Stimulated activated CD8-positive, alpha-beta memory T cell treated with anti-CD3 and anti-CD28 coated beads, Interleukin-15, amount 100 ng/mL, for 48 hours (primary cell): ENCODE measurements at regions not wholly inside any gene's neighbourhood (a gene's known extent, or its start where the extent isn't known, plus 50 kb on each side); places are given as distances from the start of the nearest gene placed in this dataset.

Experiments
- DNase-seq, 2 donors: peaks; one replicate each; pipeline ENCODE4 v3.0.0-alpha.2; 2020; ENCODE audit warnings: low read depth in 2 of 2

DNA sequence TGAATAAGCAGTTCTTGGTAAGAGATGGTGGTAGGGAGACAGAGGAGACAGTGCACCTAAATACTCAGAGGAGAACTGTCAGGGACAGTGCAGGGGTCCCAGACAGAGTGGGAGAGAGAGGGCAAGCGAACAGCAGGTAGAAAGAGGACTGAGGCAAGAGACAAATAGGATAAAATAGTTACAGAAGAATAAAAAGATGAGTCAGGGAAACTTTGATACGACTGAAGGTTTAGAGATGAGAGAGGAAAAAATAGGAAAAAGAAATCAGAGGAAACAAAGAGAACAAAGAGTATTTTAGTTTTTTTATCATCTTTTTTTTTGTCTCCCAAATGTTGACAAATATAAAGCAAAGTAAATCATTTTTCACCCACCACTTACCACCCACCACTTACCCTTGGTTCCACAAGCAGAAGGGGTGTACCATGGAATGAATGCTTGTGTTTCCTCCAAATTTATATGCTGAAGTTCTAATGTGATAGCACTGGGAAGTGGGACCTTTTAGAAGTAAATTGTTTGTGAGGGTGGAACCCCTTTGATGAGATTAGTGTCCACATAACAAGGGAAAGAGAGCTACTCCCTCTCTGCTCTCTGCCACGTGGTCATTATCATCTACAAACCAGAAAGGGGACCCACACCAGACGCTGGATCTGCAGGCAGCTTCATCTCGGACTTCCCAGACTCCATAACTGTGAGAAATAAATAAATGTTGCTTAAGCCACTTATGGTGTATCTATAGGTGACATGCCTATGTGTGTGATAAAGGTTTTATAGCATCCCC lies 292.1 kb downstream of the BTG1 start:
- DNase-seq = no peak

- no peak for DNase-seq
Observed at GRCh38 chr12:91852634-91853033, 293.0 kb downstream of the BTG1 start.

- DNase-seq = no peak
Observed at GRCh38 chr12:91851741-91852477, 293.7 kb downstream of the BTG1 start.

GRCh38 chr12:91846466-91847055 lies 299.1 kb downstream of the BTG1 start:
- no peak for DNase-seq

- DNase-seq = no peak
Observed at GRCh38 chr12:91845365-91845764, 300.3 kb downstream of the BTG1 start.

- DNase-seq = no peak
Observed at GRCh38 chr12:91841822-91842221, 303.8 kb downstream of the BTG1 start.

- DNase-seq = no peak
Observed at GRCh38 chr12:91836696-91837095, 308.9 kb downstream of the BTG1 start.

GRCh38 chr12:91836264-91836663 lies 309.4 kb downstream of the BTG1 start:
- DNase-seq = no peak

GRCh38 chr12:91835693-91836092 lies 310.0 kb downstream of the BTG1 start:
- no peak for DNase-seq

DNA sequence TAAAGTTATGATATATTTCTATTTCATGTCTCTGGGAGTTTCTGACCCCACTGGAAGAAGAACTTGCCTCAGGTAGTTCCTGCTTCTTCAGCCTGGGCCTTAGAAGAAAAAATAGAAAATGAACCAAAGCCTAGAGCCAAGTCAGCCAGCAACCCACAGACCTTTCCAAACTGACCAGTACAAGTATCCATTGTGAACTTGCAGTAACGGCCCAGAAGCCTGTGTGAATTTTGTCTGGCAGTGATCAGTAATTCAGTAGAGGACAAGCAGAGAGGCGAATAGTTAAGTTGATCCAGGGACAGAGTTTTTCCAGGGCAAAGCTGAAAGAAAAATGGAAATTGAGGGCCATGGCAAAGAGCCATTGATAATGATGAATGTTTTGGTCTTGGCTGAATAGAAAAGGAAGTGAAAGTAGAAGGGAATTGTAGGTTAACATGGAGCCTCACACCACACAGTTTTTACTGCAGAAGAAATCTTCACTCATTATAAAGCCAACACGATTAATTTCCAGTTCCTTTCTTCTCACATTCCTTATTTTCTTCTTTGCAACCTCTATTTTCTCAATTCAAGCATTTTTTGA lies 311.8 kb downstream of the BTG1 start:
- no peak for DNase-seq

- no peak for DNase-seq
Observed at GRCh38 chr12:91825999-91826398, 319.6 kb downstream of the BTG1 start.

- no peak for DNase-seq
Observed at GRCh38 chr12:91824991-91825390, 320.7 kb downstream of the BTG1 start.

DNA sequence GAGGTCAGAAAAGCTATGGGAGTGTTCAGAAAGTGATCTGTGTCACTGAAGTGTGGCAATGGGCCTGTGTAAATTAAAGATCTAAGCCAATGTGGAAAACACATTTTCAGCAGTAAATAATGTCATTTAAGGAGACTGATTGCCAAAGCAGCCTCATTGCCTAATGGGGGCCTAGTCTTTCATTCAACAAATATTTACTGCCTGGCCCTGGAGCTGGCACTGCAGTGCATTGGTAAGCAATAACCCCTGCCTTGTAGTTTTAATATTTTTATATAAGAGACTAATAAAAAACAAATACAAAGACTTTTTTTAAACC lies 326.6 kb downstream of the BTG1 start:
- no peak for DNase-seq

DNA sequence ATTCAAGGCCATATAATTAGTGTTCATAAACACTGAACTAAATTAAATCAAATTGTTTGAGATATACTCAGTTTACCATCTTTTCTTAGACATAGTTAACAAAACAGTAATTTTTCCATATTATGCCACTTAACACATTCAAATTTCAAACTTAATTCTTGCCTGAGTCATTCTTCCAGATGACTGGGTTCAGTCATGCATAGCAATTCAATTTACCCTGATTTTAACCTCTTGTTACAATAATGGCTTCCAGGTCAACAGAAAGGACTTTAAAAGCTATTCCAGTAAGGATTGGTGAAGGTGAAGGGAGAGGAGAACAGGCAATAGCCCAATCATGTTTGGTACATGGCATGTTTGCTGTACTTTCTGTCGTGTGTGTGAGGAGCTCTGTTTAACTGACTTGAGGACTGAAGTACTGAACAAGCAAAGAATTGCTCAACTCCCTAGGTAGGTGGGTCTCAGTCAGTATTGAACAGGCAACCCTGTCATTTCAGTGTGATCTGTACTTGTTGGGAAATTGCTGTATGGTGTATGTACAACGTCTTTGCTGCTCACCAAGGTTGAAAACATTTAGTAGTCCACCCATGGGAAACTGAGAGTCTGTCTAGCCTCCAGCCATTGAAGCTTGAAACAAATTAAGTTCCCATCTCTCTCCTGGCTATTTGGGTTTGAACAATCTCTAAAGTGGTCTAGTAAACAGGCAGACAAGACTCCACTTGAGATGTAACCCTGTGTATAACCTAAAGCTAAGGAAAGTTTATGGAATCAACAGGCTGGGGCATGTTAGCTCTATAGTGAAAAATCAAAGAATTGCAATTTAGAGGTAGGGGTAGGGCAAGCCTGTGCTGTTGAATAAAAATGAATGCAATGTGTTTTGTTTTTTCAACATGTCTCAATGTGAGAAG lies 327.2 kb downstream of the BTG1 start:
- DNase-seq = no peak

DNA sequence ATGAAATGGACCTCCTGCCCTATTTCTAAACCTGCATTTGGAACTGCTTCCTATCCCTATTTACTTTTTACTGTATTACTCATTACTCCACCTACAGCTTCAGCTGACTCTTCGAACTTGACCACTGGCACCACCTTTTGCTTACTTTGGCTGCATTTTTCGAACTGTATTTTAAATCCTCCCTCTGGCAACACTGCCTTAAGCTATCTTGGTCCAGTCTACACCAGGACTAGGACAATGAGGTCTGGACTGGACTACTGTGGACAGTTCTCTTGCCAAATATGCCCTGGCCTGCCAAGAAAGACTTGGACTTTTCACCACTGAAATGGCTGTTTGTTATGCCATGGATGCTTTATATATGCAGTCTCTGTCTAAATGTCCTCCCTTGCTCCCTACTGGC lies 328.1 kb downstream of the BTG1 start:
- no peak for DNase-seq

GRCh38 chr12:91813701-91814100 lies 331.9 kb downstream of the BTG1 start:
- no peak for DNase-seq

DNA sequence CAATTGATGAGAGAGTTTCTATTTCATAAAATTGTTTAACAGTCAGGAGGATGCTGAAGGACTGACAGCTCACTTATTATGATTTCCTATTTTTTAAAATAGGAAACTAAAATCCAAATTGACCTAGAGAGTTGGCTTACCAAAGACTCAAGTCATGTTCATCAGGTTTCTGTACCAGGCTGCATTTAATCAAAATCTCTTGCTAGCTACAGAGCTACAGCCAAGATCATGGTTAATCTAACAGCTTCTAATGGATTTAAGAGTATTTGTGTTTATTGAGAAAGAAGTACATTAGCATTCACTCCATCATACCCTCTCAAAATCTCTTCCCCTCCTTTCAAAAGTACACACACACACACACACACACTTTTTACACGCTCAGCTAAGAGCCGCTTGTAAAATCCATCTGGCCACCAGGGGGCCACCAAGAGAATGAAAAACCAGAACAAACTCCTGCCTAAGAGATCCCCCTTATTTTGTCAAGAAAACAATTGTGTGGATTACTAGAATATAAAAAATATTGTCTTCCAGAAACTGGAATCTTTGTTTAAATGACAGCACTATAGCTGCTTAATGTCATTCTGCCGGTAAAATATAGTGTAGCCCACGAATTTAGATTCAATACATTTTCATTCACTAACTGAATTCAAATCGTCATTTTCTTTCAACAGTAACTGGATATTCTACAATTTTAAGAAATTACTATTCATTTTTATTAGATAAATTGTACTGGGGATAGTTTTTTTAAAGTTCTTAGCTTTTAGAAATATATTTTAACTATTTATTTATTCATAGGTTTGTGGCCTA lies 334.0 kb downstream of the BTG1 start:
- DNase-seq = peak; percentile 30 to 44

GRCh38 chr12:91810531-91811451 lies 334.9 kb downstream of the BTG1 start:
- DNase-seq = no peak

DNA sequence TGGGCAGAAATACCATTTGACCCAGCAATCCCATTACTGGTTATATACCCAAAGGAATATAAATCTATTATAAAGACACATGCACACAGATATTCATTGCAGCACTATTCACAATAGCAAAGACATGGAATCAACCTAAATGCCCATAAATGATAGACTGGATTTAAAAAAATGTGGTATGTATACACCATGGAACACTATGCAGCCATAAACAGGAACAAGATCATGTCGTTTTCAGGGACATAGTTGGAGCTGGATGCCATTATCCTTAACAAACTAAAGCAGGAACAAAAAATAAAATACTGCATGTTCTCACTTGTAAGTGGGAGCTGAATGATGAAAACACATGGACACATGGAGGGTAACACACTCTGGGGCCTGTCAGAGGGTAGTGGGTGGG lies 335.6 kb downstream of the BTG1 start:
- DNase-seq = no peak

GRCh38 chr12:91805031-91805430 lies 340.6 kb downstream of the BTG1 start:
- no peak for DNase-seq
